Fibroblast of skin of left biceps (primary cell): ENCODE measurements at regions not wholly inside any gene's neighbourhood (a gene's known extent, or its start where the extent isn't known, plus 50 kb on each side); places are given as distances from the start of the nearest gene placed in this dataset.
A peak's percentile ranks its signal among the peaks of the same experiment; 100 is the strongest.
"Not testable (repeated sequence)": the region's sequence is repeated elsewhere in the genome, so short reads cannot be mapped to it uniquely, and the experiment has no call there.

Experiments used
- DNase-seq, 2 experiments: peaks; one replicate each; pipeline ENCODE4 v3.0.0-alpha.2; 2013; ENCODE audit warnings: low read depth in 2 of 2

DNA sequence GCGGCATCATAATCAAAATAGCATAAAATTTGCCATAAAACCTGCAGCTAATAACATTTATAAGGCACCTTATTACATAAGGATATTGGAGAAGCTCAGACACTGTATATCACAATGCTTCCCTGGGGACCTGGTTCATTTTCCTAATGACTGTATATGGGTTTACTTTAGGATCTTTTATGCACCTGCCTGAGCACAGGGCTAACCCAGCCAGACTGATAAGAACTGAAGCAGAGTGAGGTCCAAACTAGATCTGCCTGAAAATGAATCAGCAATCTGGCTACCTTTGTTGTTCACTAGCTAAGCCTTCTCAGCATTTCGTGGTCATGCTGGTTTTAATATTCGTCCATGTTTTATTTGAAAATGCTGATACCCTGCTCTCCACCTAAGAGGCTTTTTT lies 1922.3 kb upstream of the CELF4 start:
- no peak for DNase-seq

- DNase-seq, result no peak
These were observed 1920.7 kb upstream of the CELF4 start for GRCh38 chr18:39486268-39486667.

DNA sequence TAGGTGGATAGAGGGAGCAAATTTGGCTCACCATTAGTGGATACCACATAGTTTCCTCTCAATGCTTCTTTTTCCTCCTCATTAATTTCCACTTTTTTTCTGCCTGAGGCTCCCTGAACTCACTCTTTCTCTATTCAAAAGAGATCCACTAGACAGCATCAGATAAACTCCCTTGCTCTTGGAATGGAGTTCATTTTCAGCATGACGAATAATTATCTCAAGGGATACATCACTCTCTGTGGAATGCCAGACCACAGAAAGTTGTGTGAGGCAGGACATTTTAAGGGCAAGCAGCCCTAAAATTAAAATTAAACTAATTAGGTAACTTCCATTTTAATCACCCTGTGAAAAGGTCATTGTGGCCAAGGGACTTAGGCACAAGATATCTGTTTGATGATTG lies 1920.1 kb upstream of the CELF4 start:
- DNase-seq, result no peak

GRCh38 chr18:39481281-39481680 lies 1915.7 kb upstream of the CELF4 start:
- DNase-seq, result no peak

DNA sequence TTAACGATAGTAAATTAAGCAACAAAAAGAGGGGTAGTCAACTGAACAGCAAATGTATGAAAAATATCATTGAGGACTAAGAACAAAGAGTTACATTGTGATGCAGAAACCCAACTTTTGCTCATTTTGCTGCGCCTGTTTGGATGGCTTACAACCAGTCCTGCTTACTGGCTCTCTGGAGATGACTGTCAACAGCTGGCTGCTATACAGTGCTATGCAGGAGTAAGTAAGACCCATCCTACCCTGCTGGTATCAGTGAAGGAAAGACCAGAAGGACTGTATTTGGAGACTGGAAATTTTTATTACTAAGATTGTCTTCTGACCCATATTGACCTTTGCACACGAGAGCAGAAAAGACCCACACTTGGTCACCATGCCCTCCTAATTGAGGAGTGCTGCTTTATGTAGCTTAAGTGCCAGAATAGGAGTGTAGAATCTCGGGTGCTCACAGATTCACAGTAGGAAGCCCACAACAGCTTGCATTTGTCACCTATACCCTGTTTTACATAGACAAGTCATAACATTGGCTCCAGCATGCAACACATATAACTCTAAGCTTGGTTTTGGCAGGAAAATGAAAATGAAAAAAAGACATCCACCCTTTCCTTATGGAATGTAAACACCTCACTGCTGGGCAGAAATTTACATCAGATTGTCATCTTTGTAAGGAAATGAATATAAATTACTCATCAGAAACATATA lies 1915.0 kb upstream of the CELF4 start:
- no peak for DNase-seq

DNA sequence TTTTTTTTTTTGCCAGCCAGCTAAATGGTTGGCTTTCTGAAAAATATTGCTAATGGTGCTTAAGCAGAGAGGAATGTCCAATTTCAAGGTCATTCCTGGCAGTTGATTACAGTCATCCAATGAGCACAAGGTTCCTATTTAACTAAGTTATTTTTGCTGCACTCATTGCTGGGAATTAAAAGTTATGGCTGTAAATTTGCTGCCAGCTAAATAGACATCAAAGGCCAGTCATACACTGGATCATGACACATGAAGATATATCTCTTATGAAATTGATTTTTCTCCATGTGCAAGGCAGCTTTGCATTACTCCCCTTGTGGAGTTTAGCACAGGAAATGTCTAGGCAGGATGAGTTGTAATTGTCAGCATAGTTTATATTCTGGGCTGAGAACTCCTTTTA lies 1898.4 kb upstream of the CELF4 start:
- no peak for DNase-seq

- no peak for DNase-seq
These were observed 1896.8 kb upstream of the CELF4 start for GRCh38 chr18:39462436-39462835.

- no peak for DNase-seq
These were observed 1894.5 kb upstream of the CELF4 start for GRCh38 chr18:39460136-39460535.

DNA sequence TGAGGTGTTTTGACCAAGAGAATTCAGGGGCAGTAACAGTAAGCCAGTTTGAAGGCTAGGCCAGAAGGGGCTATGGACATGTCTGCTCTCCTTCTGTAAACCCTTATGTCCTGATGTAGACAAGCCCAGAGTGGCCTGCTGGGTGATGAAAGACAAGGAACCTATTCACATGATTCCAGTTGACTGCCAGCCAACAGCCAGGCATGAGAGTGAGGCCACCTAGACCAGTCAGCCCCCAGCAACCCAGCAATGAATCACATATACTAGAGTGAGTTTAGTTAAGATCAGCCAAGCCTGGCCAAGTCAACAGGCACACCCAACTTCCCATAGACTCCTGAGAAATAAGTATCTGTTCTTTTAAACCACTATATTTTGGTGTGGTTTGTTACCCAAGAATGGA lies 1889.7 kb upstream of the CELF4 start:
- no peak for DNase-seq

DNA sequence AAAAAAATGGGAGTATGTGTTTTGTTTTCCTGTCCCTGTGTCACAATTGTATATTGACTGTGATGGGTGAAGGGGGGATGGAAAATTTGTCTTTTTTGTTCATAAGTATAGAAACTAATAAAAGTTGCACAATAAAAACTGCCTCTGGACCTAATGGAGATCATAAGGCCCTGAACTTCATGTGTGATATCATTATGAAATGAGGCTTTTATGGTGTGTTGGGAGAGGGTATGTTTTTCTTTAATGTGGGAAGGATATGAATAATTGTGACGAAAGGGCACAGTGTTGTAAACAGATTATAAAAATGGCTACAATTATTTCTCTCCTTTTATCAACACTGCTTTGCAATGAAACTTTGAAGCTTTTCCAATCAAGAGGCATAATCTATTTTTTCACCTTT lies 1889.3 kb upstream of the CELF4 start:
- no peak for DNase-seq

DNA sequence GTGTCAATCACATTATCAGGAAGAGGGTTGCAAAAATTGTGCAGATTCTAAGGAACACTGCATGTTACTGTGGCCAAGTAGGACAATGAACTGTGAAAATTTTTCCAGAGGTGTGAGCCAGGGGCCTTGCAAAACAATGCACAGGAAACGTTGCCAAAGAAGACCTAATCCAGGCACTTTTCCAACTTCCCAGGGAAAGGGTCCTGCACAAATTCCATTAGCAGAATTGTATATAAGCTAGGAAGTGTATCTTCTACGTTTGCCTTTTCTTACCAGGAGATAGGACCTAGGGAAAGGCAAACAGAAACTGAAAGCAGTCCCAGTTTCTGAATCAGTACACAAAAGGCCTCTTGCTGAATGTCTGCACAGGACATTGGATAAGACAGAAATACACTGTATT lies 1888.3 kb upstream of the CELF4 start:
- DNase-seq, result peak; percentile 15 to 23

DNA sequence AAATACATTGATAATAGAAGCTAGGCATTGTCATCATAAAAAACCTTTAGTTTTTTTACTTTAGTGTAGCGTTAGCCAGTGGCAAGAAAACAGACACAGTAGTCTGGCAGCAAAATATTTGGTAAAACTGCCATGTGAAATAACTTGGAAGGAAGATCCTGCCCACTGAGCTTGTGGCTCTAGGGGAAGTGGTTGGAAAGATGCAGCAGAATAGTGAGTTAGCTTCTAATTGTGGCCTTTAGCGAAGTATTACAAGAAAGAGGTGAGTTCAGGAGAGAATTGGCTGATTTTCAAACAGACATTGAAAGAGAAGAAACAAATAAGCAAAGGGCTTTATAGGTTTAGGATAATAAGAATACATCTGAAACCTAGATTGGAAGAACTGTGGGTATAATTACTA lies 1887.8 kb upstream of the CELF4 start:
- no peak for DNase-seq

DNA sequence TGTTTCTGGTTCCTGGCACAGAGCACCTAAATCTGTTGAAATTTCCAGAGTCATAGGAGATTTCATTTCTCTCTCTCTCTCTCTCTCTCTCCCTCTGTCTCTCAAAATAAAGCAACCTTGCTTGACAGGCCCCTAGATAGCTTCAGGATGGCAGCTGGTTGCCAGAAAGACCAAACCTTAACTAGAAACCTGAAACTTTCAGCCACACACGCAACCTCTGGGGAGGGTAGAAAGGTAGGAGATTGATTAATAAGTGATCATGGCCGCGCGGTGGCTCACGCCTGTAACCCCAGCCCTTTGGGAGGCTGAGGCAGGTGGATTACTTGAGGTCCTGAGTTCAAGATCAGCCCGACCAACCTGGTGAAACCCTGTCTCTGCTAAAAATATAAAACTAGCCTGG lies 1885.4 kb upstream of the CELF4 start:
- DNase-seq, result no peak

DNA sequence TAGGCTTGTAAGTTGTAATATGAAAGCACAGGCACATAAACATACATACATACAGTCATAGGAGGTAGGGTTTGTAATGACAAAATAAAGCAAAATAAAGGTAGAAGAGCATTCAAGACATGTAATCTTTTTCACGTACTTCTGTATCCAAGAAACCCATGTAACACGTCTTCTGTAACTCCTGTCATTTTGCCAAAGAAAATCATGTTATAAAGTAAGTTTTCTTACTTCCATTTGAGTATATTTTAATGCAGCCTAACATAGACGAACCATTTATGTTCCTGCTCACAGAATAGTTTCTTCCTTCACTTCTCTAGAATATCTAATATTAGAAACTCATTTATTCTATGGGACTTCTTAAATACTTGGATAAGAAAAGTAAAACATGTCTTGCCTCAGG lies 1884.0 kb upstream of the CELF4 start:
- no peak for DNase-seq

GRCh38 chr18:39448942-39449341 lies 1883.3 kb upstream of the CELF4 start:
- DNase-seq, result no peak

GRCh38 chr18:39444957-39445356 lies 1879.4 kb upstream of the CELF4 start:
- DNase-seq, result not testable (repeated sequence)

- DNase-seq, result no peak
These were observed 1876.0 kb upstream of the CELF4 start for GRCh38 chr18:39441648-39442047.

DNA sequence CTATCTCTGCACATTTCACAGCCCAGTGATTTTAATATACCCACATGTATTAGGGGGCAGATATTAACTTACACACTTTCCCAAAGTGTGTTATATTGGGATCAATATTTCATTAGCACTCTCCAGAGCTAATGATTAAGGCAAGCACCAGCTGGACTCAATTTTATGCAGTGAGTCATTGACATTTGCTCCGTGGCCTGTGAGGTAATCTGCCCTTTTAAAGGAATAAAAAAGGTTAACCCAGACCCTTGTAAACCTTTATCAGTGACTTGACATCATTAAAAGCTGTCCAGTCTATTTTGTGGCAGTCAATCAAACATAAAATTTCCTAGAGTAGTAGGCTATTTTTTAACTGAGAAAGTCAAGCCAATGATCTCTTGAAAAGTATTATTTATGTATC lies 1870.4 kb upstream of the CELF4 start:
- DNase-seq, result no peak

DNA sequence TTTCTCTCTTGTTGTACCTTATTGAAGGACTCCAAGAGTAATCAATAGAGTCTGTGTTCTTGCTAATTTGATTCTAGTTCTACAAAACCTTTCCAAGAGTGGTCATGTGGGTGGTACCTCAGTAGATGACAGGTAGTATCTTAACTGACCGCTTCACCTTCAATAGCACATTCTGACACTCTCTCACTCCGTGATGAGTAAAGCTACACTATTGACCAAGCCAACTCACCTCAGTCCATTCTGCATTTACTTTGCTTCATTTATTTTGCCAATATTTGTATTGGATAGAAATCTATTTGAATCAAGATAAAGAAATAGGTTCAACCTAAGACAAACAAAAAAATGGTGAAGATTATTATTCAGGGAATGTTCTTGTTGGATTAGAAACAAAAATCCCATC lies 1869.6 kb upstream of the CELF4 start:
- DNase-seq, result no peak

- DNase-seq, result no peak
These were observed 1868.8 kb upstream of the CELF4 start for GRCh38 chr18:39434223-39434920.

- no peak for DNase-seq
These were observed 1859.7 kb upstream of the CELF4 start for GRCh38 chr18:39425172-39425850.

- no peak for DNase-seq
These were observed 1858.7 kb upstream of the CELF4 start for GRCh38 chr18:39424261-39424660.

GRCh38 chr18:39421276-39421675 lies 1855.7 kb upstream of the CELF4 start:
- peak; percentile 3 to 7 for DNase-seq
